GM23338 (cell line): ENCODE measurements at regions not wholly inside any gene's neighbourhood (a gene's known extent, or its start where the extent isn't known, plus 50 kb on each side); places are given as distances from the start of the nearest gene placed in this dataset.

Experiments
- ATAC-seq: fragments of 200-7000 bp; cut with Tn5 transposase; 3 replicates; pipeline ENCODE4 v1.9.1; 2020
- DNase-seq: peaks from one replicate; pipeline ENCODE4 v3.0.0-alpha.2; 2015; ENCODE audit warnings: low spot score
- H2AFZ ChIP-seq: fragments of 200-600 bp; sonication (generic); 2 replicates; pipeline ENCODE4 v1.8.0; 2016; ENCODE audit warnings: antibody characterized with exemption, mild to moderate bottlenecking, moderate library complexity
- H3F3A ChIP-seq: fragments of 200-600 bp; sonication (generic); replicated peaks from 2 replicates; pipeline ENCODE4 v1.8.0; 2017; ENCODE audit warnings: antibody characterized with exemption, mixed run types, low read depth
- H3K27ac ChIP-seq: fragments of 200-600 bp; sonication (generic); 2 replicates; pipeline ENCODE4 v1.6.1; 2016; ENCODE audit warnings: low read depth
- H3K27me3 ChIP-seq: fragments of 200-600 bp; sonication (generic); 2 replicates; pipeline ENCODE4 v1.8.0; 2016; ENCODE audit warnings: mild to moderate bottlenecking, mixed run types, moderate library complexity; ENCODE audit not compliant: insufficient read depth
- H3K36me3 ChIP-seq: fragments of 200-600 bp; sonication (generic); 2 replicates; pipeline ENCODE4 v1.8.0; 2016; ENCODE audit warnings: mild to moderate bottlenecking; ENCODE audit not compliant: insufficient read depth
- H3K4me1 ChIP-seq: fragments of 200-600 bp; sonication (generic); 2 replicates; pipeline ENCODE4 v1.8.0; 2016; ENCODE audit warnings: mild to moderate bottlenecking, moderate library complexity; ENCODE audit not compliant: insufficient read depth
- H3K4me2 ChIP-seq: fragments of 200-600 bp; sonication (generic); 2 replicates; pipeline ENCODE4 v1.7.1; 2017; ENCODE audit warnings: mixed run types
- H3K4me3 ChIP-seq: fragments of 200-600 bp; sonication (generic); 2 replicates; pipeline ENCODE4 v1.6.1; 2016; ENCODE audit warnings: mixed run types
- H3K79me2 ChIP-seq: fragments of 200-600 bp; sonication (generic); replicated peaks from 2 replicates; pipeline ENCODE4 v1.8.0; 2017; ENCODE audit warnings: mild to moderate bottlenecking; ENCODE audit not compliant: insufficient read depth
- H3K9me2 ChIP-seq: fragments of 200-600 bp; sonication (generic); 2 replicates; pipeline ENCODE4 v1.8.0; 2017; ENCODE audit not compliant: insufficient read depth
- H4K20me1 ChIP-seq: fragments of 200-600 bp; sonication (generic); replicated peaks from 2 replicates; pipeline ENCODE4 v1.8.0; 2017; ENCODE audit warnings: mild to moderate bottlenecking; ENCODE audit not compliant: insufficient read depth
- H3K27ac Mint-ChIP-seq: 2 replicates; pipeline ENCODE4 v1.8.0; 2020; ENCODE audit warnings: inconsistent platforms, mild to moderate bottlenecking, moderate library complexity, mixed read lengths
- H3K27me3 Mint-ChIP-seq: 3 replicates; pipeline ENCODE4 v1.8.0; 2022; ENCODE audit warnings: low read depth, mild to moderate bottlenecking, moderate library complexity, mixed read lengths, inconsistent platforms; ENCODE audit not compliant: insufficient read depth, poor library complexity
- H3K36me3 Mint-ChIP-seq: 3 replicates; pipeline ENCODE4 v1.8.0; 2021; ENCODE audit warnings: low read depth, mild to moderate bottlenecking, inconsistent platforms, moderate library complexity, mixed read lengths
- H3K4me1 Mint-ChIP-seq: 3 replicates; pipeline ENCODE4 v1.8.0; 2020; ENCODE audit warnings: mild to moderate bottlenecking, inconsistent platforms, mixed read lengths
- H3K4me3 Mint-ChIP-seq: 3 replicates; pipeline ENCODE4 v1.8.0; 2021; ENCODE audit warnings: moderate library complexity, mild to moderate bottlenecking, inconsistent platforms, mixed read lengths
- H3K9me3 Mint-ChIP-seq: 3 replicates; pipeline ENCODE4 v1.8.0; 2020; ENCODE audit warnings: moderate library complexity, mild to moderate bottlenecking, inconsistent platforms, mixed read lengths
- CREB1 ChIP-seq: fragments of 250-450 bp; sonication (Bioruptor Pico); IDR thresholded peaks from 2 replicates; pipeline ENCODE4 v1.5.0; 2020; ENCODE audit warnings: low read depth, mild to moderate bottlenecking, moderate library complexity
- CTCF ChIP-seq, 2 experiments: fragments of 200-600 bp in 1 of 2; sonication (generic) in 1 of 2; conservative IDR thresholded peaks; 2 replicates each; pipeline versions ENCODE4 v1.5.1 to v1.6.1; 2016 to 2017; ENCODE audit warnings: antibody characterized with exemption in 2 of 2, low read depth in 2 of 2, mild to moderate bottlenecking in 2 of 2, moderate library complexity in 1 of 2
- ETS1 ChIP-seq: IDR thresholded peaks from 2 replicates; pipeline ENCODE4 v1.6.1; 2016; ENCODE audit warnings: antibody characterized with exemption
- EZH2 ChIP-seq: fragments of 200-600 bp; sonication (generic); IDR thresholded peaks from one replicate; pipeline ENCODE4 v1.8.0; 2017; ENCODE audit warnings: antibody characterized with exemption, mild to moderate bottlenecking, low read depth; ENCODE audit not compliant: unreplicated experiment
- EZH2phosphoT487 ChIP-seq: fragments of 200-600 bp; sonication (generic); IDR thresholded peaks from one replicate; pipeline ENCODE4 v1.8.1; 2018; ENCODE audit warnings: antibody characterized with exemption; ENCODE audit not compliant: unreplicated experiment
- JUNB ChIP-seq: IDR thresholded peaks from one replicate; pipeline ENCODE4 v1.6.1; 2016; ENCODE audit warnings: antibody characterized with exemption; ENCODE audit not compliant: unreplicated experiment
- NANOG ChIP-seq: IDR thresholded peaks from 2 replicates; pipeline ENCODE4 v1.6.1; 2016; ENCODE audit warnings: antibody characterized with exemption, borderline replicate concordance
- POLR2AphosphoS5 ChIP-seq: IDR thresholded peaks from 2 replicates; pipeline ENCODE4 v1.6.1; 2016; ENCODE audit warnings: antibody characterized with exemption, low read depth
- REST ChIP-seq: IDR thresholded peaks from one replicate; pipeline ENCODE4 v1.6.1; 2018; ENCODE audit warnings: antibody characterized with exemption; ENCODE audit not compliant: unreplicated experiment
- STAT1 ChIP-seq: IDR thresholded peaks from one replicate; pipeline ENCODE4 v1.6.1; 2016; ENCODE audit warnings: antibody characterized with exemption; ENCODE audit not compliant: unreplicated experiment
- ZNF114 ChIP-seq: fragments of 250-450 bp; sonication (Bioruptor Pico); IDR thresholded peaks from 2 replicates; pipeline ENCODE4 v1.5.0; 2020; ENCODE audit warnings: mild to moderate bottlenecking, moderate library complexity
- ZNF331 ChIP-seq: fragments of 250-450 bp; sonication (Bioruptor Pico); IDR thresholded peaks from 2 replicates; pipeline ENCODE4 v1.5.0; 2020; ENCODE audit warnings: low read depth, mild to moderate bottlenecking, moderate library complexity

GRCh38 chr5:8093669-8094068 is 224.7 kb downstream of the MTRR start:
- H3K4me1 Mint-ChIP-seq: no peaks in the 10 kb centered on the region
- Histone ChIP-seq H3K4me2 (no peak overlapping the region), H3K4me1 (no peaks in the 10 kb centered on the region), H3F3A (no peaks in the 10 kb centered on the region), H2AFZ (no peak overlapping the region), H3K36me3 (no peaks in the 10 kb centered on the region), H3K27ac (no peak overlapping the region), H3K27me3 (no peaks in the 10 kb centered on the region), H3K9me2 (peaks cover 14% of the 10 kb centered on the region), H4K20me1 (no peaks in the 10 kb centered on the region), H3K79me2 (no peaks in the 10 kb centered on the region), H3K4me3 (no peak overlapping the region)
- TF ChIP-seq ZNF114 (CRISPR knock-in tag) (no peak), CREB1 (no peak), POLR2AphosphoS5 (no peak), ETS1 (no peak), EZH2phosphoT487 (no peak), JUNB (no peak)
- H3K27ac Mint-ChIP-seq: no peak overlapping the region
- ATAC-seq (no peak), DNase-seq (no peak)
- H3K9me3 Mint-ChIP-seq: no peaks in the 10 kb centered on the region; the same call in 2 of the 3 replicates
- H3K27me3 Mint-ChIP-seq: peaks cover 1% of the 10 kb centered on the region
- H3K4me3 Mint-ChIP-seq: no peak overlapping the region
- H3K36me3 Mint-ChIP-seq: no peaks in the 10 kb centered on the region

- Mint-ChIP-seq H3K27me3 (peaks cover 1% of the 10 kb centered on the region), H3K9me3 (no peaks in the 10 kb centered on the region; the same call in 2 of the 3 replicates), H3K36me3 (no peaks in the 10 kb centered on the region), H3K4me3 (no peak overlapping the region), H3K4me1 (no peaks in the 10 kb centered on the region), H3K27ac (no peak overlapping the region)
- Histone ChIP-seq H3K79me2 (no peaks in the 10 kb centered on the region), H3K4me1 (no peaks in the 10 kb centered on the region), H3K27ac (no peak overlapping the region), H3K36me3 (no peaks in the 10 kb centered on the region), H3K4me3 (no peak overlapping the region), H3K27me3 (no peaks in the 10 kb centered on the region), H3K9me2 (peaks cover 14% of the 10 kb centered on the region), H3K4me2 (no peak overlapping the region), H2AFZ (no peak overlapping the region), H4K20me1 (no peaks in the 10 kb centered on the region), H3F3A (no peaks in the 10 kb centered on the region)
- ATAC-seq: no peak
- TF ChIP-seq ZNF331 (CRISPR knock-in tag): no peak
- DNase-seq: no peak
These were observed 225.4 kb downstream of the MTRR start for GRCh38 chr5:8094304-8094703.

- Mint-ChIP-seq H3K9me3 (no peaks in the 10 kb centered on the region; the same call in 2 of the 3 replicates), H3K4me1 (no peaks in the 10 kb centered on the region), H3K27ac (no peak overlapping the region), H3K4me3 (no peak overlapping the region), H3K36me3 (no peaks in the 10 kb centered on the region), H3K27me3 (peaks cover 1% of the 10 kb centered on the region)
- Histone ChIP-seq H3K4me3 (no peak overlapping the region), H2AFZ (no peak overlapping the region), H3K27ac (no peak overlapping the region), H3K4me1 (no peaks in the 10 kb centered on the region), H3K79me2 (no peaks in the 10 kb centered on the region), H3K9me2 (peaks cover 7% of the 10 kb centered on the region; the same call in 1 of the 2 replicates), H3K36me3 (no peaks in the 10 kb centered on the region), H3F3A (no peaks in the 10 kb centered on the region), H4K20me1 (no peaks in the 10 kb centered on the region), H3K4me2 (no peak overlapping the region), H3K27me3 (no peaks in the 10 kb centered on the region)
- DNase-seq (no peak), ATAC-seq (no peak)
- no peak for TF ChIP-seq EZH2phosphoT487
- no peak for TF ChIP-seq STAT1
- TF ChIP-seq ZNF114 (CRISPR knock-in tag): no peak
- no peak for TF ChIP-seq REST
- TF ChIP-seq CTCF (conservative IDR thresholded peaks at IDR 0.05; ENCODE audit: low read depth in 2 of 2): no peak
- TF ChIP-seq EZH2: no peak
- no peak for TF ChIP-seq NANOG
- no peak for TF ChIP-seq ETS1
- TF ChIP-seq ZNF331 (CRISPR knock-in tag): no peak
These were observed 228.2 kb downstream of the MTRR start for GRCh38 chr5:8097146-8097545.
